H9 (cell line): ENCODE measurements at regions not wholly inside any gene's neighbourhood (a gene's known extent, or its start where the extent isn't known, plus 50 kb on each side); places are given as distances from the start of the nearest gene placed in this dataset.

ENCODE experiments used
- DNase-seq: peaks from one replicate; pipeline ENCODE4 v3.0.0-alpha.2; 2017
- H2AFZ ChIP-seq: one replicate; pipeline ENCODE4 v1.6.1; 2013; ENCODE audit warnings: mild to moderate bottlenecking, low read length, control low read depth, moderate library complexity
- H2AK5ac ChIP-seq: 2 replicates; pipeline ENCODE4 v1.6.1; 2013; ENCODE audit warnings: low read length, control low read depth, mixed read lengths; ENCODE audit not compliant: insufficient read length
- H2BK120ac ChIP-seq: one replicate; pipeline ENCODE4 v1.6.1; 2013; ENCODE audit warnings: low read depth, mild to moderate bottlenecking, low read length, control low read depth, inconsistent platforms; ENCODE audit not compliant: poor library complexity, severe bottlenecking
- H2BK12ac ChIP-seq: 2 replicates; pipeline ENCODE4 v1.6.1; 2013; ENCODE audit warnings: low read length, control low read depth, mixed read lengths, low read depth; ENCODE audit not compliant: insufficient read length
- H2BK15ac ChIP-seq: 2 replicates; pipeline ENCODE4 v1.6.1; 2013; ENCODE audit warnings: low read depth, low read length, control low read depth
- H2BK20ac ChIP-seq: one replicate; pipeline ENCODE4 v1.6.1; 2013; ENCODE audit warnings: low read depth, mild to moderate bottlenecking, low read length, control low read depth, inconsistent platforms; ENCODE audit not compliant: poor library complexity, severe bottlenecking
- H2BK5ac ChIP-seq: 2 replicates; pipeline ENCODE4 v1.6.1; 2013; ENCODE audit warnings: low read length, control low read depth, mixed read lengths; ENCODE audit not compliant: insufficient read length
- H3K14ac ChIP-seq: 2 replicates; pipeline ENCODE4 v1.6.1; 2013; ENCODE audit warnings: low read length, control low read depth; ENCODE audit not compliant: insufficient read depth
- H3K18ac ChIP-seq: 2 replicates; pipeline ENCODE4 v1.6.1; 2013; ENCODE audit warnings: low read depth, mild to moderate bottlenecking, mixed read lengths, low read length, control low read depth; ENCODE audit not compliant: insufficient read length
- H3K23ac ChIP-seq: 2 replicates; pipeline ENCODE4 v1.6.1; 2013; ENCODE audit warnings: low read length, control low read depth, mixed read lengths, low read depth; ENCODE audit not compliant: insufficient read length
- H3K23me2 ChIP-seq: 2 replicates; pipeline ENCODE4 v1.6.1; 2013; ENCODE audit warnings: low read depth, mild to moderate bottlenecking, mixed read lengths, low read length, control low read depth; ENCODE audit not compliant: insufficient read length, poor library complexity, severe bottlenecking
- H3K27ac ChIP-seq: 2 replicates; pipeline ENCODE4 v1.5.1; 2013; ENCODE audit warnings: low read length, control low read depth, mixed read lengths, low read depth; ENCODE audit not compliant: insufficient read length
- H3K27me3 ChIP-seq: 2 replicates; pipeline ENCODE4 v1.6.1; 2013; ENCODE audit warnings: low read length, control low read depth, inconsistent platforms; ENCODE audit not compliant: insufficient read depth
- H3K4ac ChIP-seq: 2 replicates; pipeline ENCODE4 v1.6.1; 2013; ENCODE audit warnings: low read depth, mild to moderate bottlenecking, control low read depth, inconsistent platforms, low read length, moderate library complexity
- H3K4me1 ChIP-seq: 2 replicates; pipeline ENCODE4 v1.6.1; 2013; ENCODE audit warnings: low read length, control low read depth, inconsistent platforms; ENCODE audit not compliant: insufficient read depth
- H3K4me2 ChIP-seq: 2 replicates; pipeline ENCODE4 v1.6.1; 2013; ENCODE audit warnings: low read length, control low read depth, mixed read lengths; ENCODE audit not compliant: insufficient read length, insufficient read depth
- H3K56ac ChIP-seq: 2 replicates; pipeline ENCODE4 v1.6.1; 2013; ENCODE audit warnings: low read depth, mild to moderate bottlenecking, mixed read lengths, low read length, control low read depth; ENCODE audit not compliant: insufficient read length
- H3K79me1 ChIP-seq: 2 replicates; pipeline ENCODE4 v1.6.1; 2013; ENCODE audit warnings: low read depth, mild to moderate bottlenecking, moderate library complexity, low read length, control low read depth, inconsistent platforms; ENCODE audit not compliant: insufficient read depth, poor library complexity, severe bottlenecking
- H3K79me2 ChIP-seq: 2 replicates; pipeline ENCODE4 v1.6.1; 2013; ENCODE audit warnings: low read length, control low read depth, inconsistent platforms; ENCODE audit not compliant: insufficient read depth
- H3K9ac ChIP-seq: 2 replicates; pipeline ENCODE4 v1.6.1; 2013; ENCODE audit warnings: low read length, control low read depth, mixed read lengths; ENCODE audit not compliant: insufficient read length; ENCODE audit errors: extremely low read depth
- H3K9me3 ChIP-seq: one replicate; pipeline ENCODE4 v1.6.1; 2013; ENCODE audit warnings: low read depth, low read length, inconsistent platforms; ENCODE audit not compliant: control insufficient read depth
- H3T11ph ChIP-seq: one replicate; pipeline ENCODE4 v1.6.1; 2013; ENCODE audit warnings: mild to moderate bottlenecking, low read length, control low read depth, inconsistent platforms
- H4K20me1 ChIP-seq: one replicate; pipeline ENCODE4 v1.6.1; 2013; ENCODE audit not compliant: control insufficient read depth, insufficient read length, insufficient read depth
- H4K5ac ChIP-seq: 2 replicates; pipeline ENCODE4 v1.6.1; 2013; ENCODE audit warnings: low read depth, mild to moderate bottlenecking, mixed read lengths, low read length, control low read depth; ENCODE audit not compliant: insufficient read length
- H4K8ac ChIP-seq: replicated peaks from 2 replicates; pipeline ENCODE4 v1.6.1; 2013; ENCODE audit warnings: low read length, control low read depth, mixed read lengths, low read depth; ENCODE audit not compliant: insufficient read length
- H4K91ac ChIP-seq: 2 replicates; pipeline ENCODE4 v1.6.1; 2013; ENCODE audit warnings: low read depth, mild to moderate bottlenecking, moderate library complexity, mixed read lengths, low read length, control low read depth; ENCODE audit not compliant: insufficient read length
- H3K27ac Mint-ChIP-seq, 3 experiments: 2 replicates in 2 of 3; 3 replicates in 1 of 3; pipeline ENCODE4 v1.8.0; 2020 to 2021; ENCODE audit warnings: mixed read lengths in 3 of 3, mild to moderate bottlenecking in 1 of 3, moderate library complexity in 1 of 3
- H3K27me3 Mint-ChIP-seq: 2 replicates; pipeline ENCODE4 v1.8.0; 2021; ENCODE audit warnings: low read depth, mild to moderate bottlenecking, moderate library complexity, mixed read lengths
- H3K36me3 Mint-ChIP-seq, 3 experiments: 2 replicates in 2 of 3; 3 replicates in 1 of 3; pipeline ENCODE4 v1.8.0; 2020 to 2021; ENCODE audit warnings: low read depth in 3 of 3, mixed read lengths in 3 of 3; ENCODE audit not compliant: insufficient read depth in 1 of 3
- H3K4me1 Mint-ChIP-seq, 2 experiments: 2 replicates each; pipeline ENCODE4 v1.8.0; 2020; ENCODE audit warnings: mixed read lengths in 2 of 2
- H3K4me3 Mint-ChIP-seq, 2 experiments: 2 replicates in 1 of 2; 3 replicates in 1 of 2; pipeline ENCODE4 v1.8.0; 2020 to 2021; ENCODE audit warnings: mild to moderate bottlenecking in 2 of 2, mixed read lengths in 2 of 2, moderate library complexity in 1 of 2
- H3K9me3 Mint-ChIP-seq, 2 experiments: 2 replicates in 1 of 2; 3 replicates in 1 of 2; pipeline ENCODE4 v1.8.0; 2020; ENCODE audit warnings: mild to moderate bottlenecking in 2 of 2, mixed read lengths in 2 of 2, moderate library complexity in 1 of 2
- CTCF ChIP-seq: fragments of 200-600 bp; sonication (generic); conservative IDR thresholded peaks from 3 replicates; pipeline ENCODE4 v1.8.0; 2021; ENCODE audit warnings: antibody characterized with exemption, mild to moderate bottlenecking
- WGBS: extraction: QIAGEN DNeasy Blood & Tissue Kit; methylation state at CpG from one replicate; pipeline ENCODE4 v1.1.7; 2013; ENCODE audit warnings: missing lambda C conversion rate, low lambda C conversion rate, mixed read lengths; ENCODE audit not compliant: insufficient read length; ENCODE audit errors: extremely low coverage; 5-methylcytosine and 5-hydroxymethylcytosine counted together

- no peaks in the 10 kb centered on the region for H3K9me3 ChIP-seq
- no peak overlapping the region for H3K4me3 Mint-ChIP-seq
Measured at GRCh38 chr5:155838394-155838793, 488.6 kb upstream of the SGCD start.

More at GRCh38 chr5:155838394-155838793, 488.6 kb upstream of the SGCD start:
- Histone ChIP-seq H3K79me1 (no peaks in the 10 kb centered on the region), H3K79me2 (no peaks in the 10 kb centered on the region), H3K4me1 (no peaks in the 10 kb centered on the region), H4K8ac (no peak overlapping the region), H2BK20ac (no peak overlapping the region), H3K27me3 (no peaks in the 10 kb centered on the region), H4K5ac (no peak overlapping the region), H3K18ac (no peak overlapping the region), H2AK5ac (no peak overlapping the region), H3K4ac (no peak overlapping the region), H2BK12ac (no peak overlapping the region), H3T11ph (no peak overlapping the region), H2BK5ac (no peak overlapping the region), H3K56ac (no peak overlapping the region), H3K9ac (no peak overlapping the region), H3K23me2 (no peaks in the 10 kb centered on the region), H4K91ac (no peak overlapping the region), H2AFZ (no peak overlapping the region), H3K23ac (no peak overlapping the region), H4K20me1 (no peaks in the 10 kb centered on the region), H2BK120ac (no peak overlapping the region), H3K14ac (no peak overlapping the region), H3K4me2 (no peak overlapping the region), H2BK15ac (no peak overlapping the region), H3K27ac (no peak overlapping the region)
- WGBS: no CpG with 5 or more reads among the region's 2 CpGs
- Mint-ChIP-seq H3K27me3 (no peaks in the 10 kb centered on the region), H3K27ac (no peak overlapping the region), H3K4me1 (peaks cover 0 to 4% of the 10 kb centered on the region in 2 experiments; a peak in 1 of 4 replicates), H3K36me3 (no peaks in the 10 kb centered on the region), H3K9me3 (no peaks in the 10 kb centered on the region)
- DNase-seq: no peak
- TF ChIP-seq CTCF: no peak
